Stimulated activated CD4-positive, alpha-beta T cell treated with anti-CD3 and anti-CD28 coated beads, Interleukin-4, amount 100 ng/mL, for 24 hours (primary cell): ENCODE measurements at regions not wholly inside any gene's neighbourhood (a gene's known extent, or its start where the extent isn't known, plus 50 kb on each side); places are given as distances from the start of the nearest gene placed in this dataset.
"Not testable (repeated sequence)": the region's sequence is repeated elsewhere in the genome, so short reads cannot be mapped to it uniquely, and the experiment has no call there.

Source experiments
- DNase-seq: peaks from one replicate; pipeline ENCODE4 v3.0.0-alpha.2; 2020

DNA sequence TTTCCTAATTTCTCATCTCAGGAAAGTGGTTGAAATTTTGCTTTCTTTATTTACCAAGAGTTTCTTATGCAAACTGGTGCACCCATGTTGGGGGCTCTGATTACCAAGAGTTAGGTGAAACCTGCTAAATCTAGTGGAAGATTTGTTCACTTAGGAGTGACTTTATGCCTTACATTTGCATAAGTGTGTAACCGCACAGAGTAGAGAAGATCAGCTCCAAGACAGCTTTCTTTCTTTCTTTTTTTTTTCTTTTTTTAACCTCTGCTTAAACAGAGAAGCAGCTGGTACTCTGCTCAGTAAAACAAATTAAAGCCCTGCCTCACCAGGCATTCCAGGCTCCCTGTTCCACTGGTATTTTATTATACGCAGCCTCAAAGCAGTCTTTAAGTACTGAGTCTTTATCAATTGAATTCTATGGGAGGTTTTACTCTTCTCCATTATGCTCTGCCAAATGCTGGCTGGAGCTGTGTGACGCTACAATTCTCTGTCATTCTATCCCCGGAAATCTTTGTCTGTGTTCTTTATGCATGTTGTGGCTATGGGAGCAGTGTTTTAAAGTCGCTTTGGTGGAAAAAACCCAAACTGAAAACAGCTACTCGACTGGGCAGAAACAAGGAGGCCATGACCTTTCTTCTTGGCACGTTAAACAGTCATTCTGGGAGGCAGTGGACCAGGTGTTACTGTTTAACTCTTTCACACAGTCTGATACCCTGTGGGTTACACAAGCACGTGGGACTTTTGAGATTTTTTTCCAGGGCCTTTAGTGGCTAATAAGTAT lies 55.2 kb upstream of the GBE1 start:
- DNase-seq = no peak

DNA sequence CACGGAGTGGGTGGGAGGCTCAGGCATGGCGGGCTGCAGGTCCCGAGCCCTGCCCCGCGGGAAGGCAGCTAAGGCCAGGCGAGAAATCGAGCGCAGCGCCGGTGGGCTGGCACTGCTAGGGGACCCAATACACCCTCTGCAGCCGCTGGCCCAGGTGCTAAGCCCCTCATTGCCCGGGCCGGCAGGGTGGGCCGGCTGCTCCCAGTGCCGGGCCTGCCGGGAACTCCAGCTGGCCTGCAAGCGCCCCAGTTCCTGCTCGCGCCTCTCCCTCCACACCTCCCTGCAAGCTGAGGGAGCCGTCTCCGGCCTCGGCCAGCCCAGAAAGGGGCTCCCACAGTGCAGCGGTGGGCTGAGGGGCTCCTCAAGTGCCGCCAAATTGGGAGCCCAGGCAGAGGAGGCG lies 50.7 kb upstream of the GBE1 start:
- not testable (repeated sequence) for DNase-seq
